GM18498 (cell line): ENCODE measurements at regions not wholly inside any gene's neighbourhood (a gene's known extent, or its start where the extent isn't known, plus 50 kb on each side); places are given as distances from the start of the nearest gene placed in this dataset.

Source experiments
- ATAC-seq: cut with Tn5 transposase; IDR thresholded peaks from one replicate; pipeline ENCODE4 v1.9.1; 2021; ENCODE audit warnings: mild to moderate bottlenecking, moderate library complexity; ENCODE audit not compliant: unreplicated experiment

- ATAC-seq = no peak
Measured at GRCh38 chr6:84466511-84466910, 239.1 kb upstream of the CEP162 start.

DNA sequence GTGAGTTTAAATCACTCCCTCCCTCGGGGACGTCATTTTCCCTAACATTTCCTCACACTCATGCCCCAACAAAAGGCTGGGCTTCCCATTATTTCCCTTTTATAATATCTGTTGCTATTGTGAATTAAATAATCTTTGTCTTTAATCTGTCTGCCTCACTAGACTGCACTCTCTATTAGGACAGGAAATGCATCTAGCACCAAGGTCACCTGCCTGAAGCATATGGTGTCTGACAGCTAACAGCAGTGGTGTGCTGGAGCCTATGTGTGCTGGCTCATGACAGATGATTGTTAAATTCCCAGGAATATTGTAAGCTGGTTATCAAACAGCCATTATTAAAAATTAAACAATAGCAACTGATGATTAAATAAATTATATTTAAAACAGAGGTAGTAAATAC lies 237.0 kb upstream of the CEP162 start:
- no peak for ATAC-seq

DNA sequence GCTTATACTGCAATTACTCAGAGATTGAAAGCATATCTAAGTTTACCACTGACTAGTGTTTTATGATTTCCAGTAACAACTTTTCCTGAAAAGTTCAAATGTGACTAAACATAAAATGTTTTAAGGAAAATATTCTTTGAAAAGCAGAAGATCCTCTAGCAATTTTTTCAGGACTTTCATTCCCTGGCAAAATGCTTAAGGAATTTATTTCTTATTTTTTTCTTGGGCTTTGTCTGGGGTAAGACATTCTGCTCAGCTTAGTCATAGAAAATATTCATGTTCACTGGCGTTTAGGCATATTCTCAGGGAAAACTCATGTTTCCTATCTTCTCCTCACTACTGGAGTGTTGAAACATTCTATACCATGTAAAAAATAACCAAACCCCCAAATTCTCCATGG lies 235.3 kb upstream of the CEP162 start:
- no peak for ATAC-seq

DNA sequence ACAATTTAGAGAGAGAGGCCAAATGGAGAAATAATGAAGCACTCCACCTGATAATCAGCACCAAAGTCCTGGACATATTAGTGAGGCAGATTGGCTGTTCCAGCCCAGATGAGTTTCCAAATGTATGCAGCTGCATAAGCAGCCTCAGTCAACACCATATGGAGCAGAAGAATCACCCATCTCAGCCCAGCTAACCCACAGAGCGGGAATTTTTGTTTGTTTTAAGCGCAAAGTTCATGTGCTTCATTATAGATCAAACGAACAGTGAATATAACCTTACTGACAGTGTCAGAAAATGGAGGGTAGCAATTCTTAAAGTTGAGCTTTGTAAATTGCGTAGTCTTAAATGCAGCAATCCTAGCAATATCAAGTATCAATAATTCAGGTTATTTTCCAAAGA lies 234.0 kb upstream of the CEP162 start:
- no peak for ATAC-seq

GRCh38 chr6:84460491-84460890 lies 233.0 kb upstream of the CEP162 start:
- ATAC-seq = no peak

DNA sequence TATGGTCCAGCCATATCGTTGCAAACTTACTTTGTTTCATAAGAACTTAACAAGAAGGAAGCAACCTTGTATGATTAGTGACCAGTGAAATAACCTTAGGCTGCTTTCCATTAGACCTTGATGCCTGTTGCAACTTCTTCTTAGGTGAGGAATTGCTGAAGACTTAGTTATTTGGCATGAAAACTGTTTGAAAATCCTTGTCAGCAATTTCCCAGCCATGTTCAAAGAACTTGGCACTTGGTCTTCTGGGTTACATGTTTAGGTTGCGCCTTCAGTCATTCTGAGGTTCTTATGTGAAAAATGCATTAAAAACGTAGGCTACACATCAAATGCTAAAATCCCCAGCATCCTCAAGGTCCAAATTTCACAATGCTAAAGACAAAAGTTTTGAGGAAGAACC lies 232.0 kb upstream of the CEP162 start:
- ATAC-seq = no peak

- no peak for ATAC-seq
Measured at GRCh38 chr6:84458271-84458670, 230.8 kb upstream of the CEP162 start.

- ATAC-seq = no peak
Measured at GRCh38 chr6:84457276-84457675, 229.8 kb upstream of the CEP162 start.

- ATAC-seq = no peak
Measured at GRCh38 chr6:84456803-84457202, 229.4 kb upstream of the CEP162 start.

DNA sequence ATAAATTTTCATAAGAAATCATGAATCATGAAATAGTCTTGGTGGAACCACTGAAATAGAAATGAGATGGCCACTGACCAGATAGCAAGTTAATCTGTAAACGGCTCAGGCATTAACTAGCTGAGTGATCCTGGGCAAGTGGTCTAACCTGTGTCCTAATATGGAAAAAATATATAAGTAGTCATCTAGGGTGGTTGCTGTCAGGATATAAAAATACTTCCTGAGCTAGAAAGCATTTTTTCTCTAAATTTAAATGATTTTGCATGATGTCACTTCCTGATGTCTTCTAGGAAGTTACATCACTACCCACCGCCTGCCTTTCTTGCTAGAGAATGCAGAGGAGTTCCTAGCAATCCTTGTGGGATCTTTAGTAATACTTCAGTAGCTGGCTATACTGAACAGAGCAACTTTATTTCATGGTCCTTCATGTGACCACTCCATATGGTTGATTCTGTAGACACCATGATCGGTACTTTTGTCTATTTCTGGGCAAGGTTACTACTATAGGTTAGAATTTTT lies 228.1 kb upstream of the CEP162 start:
- no peak for ATAC-seq

GRCh38 chr6:84453499-84453898 lies 226.1 kb upstream of the CEP162 start:
- no peak for ATAC-seq

GRCh38 chr6:84450018-84450417 lies 222.6 kb upstream of the CEP162 start:
- ATAC-seq = no peak

- no peak for ATAC-seq
Measured at GRCh38 chr6:84449220-84449619, 221.8 kb upstream of the CEP162 start.

DNA sequence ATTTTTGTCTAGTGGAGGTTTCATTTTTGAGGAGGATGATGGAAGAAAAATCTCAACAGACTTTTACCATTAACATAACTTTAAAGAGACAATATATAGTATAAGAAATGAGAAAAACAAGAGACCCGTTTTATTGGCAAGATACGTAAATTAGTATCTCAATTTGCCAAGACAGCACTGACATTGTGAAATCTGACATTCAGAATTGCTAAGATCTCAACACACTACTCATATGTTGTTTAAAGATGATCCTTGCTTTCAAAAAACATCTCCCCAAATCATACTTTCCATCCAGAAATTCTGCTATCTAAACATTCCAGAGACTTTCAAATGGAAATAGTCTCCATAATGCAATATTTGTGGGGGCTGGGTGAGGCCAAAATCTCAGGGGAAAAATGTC lies 220.9 kb upstream of the CEP162 start:
- no peak for ATAC-seq

- no peak for ATAC-seq
Measured at GRCh38 chr6:84447651-84448050, 220.2 kb upstream of the CEP162 start.

DNA sequence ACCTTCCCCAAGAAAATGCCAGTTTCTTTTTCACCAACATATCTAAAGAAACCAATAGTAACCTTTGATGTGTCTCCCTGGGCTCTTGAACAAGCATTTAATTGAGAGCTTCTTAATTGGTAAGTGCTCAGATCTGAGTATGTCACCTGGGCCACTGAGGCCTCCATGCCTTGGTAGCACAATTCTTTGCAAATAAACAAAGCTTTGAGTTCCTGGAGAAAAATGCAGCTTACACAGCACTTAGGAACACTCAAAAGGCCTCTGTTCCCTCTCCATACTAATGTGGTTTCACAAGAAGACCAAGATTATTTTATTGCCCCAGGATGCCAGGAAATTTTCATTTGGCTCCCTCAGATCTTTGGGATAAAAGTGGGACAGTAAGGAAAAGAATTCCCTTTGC lies 217.6 kb upstream of the CEP162 start:
- ATAC-seq = no peak

- no peak for ATAC-seq
Measured at GRCh38 chr6:84442208-84442607, 214.8 kb upstream of the CEP162 start.

DNA sequence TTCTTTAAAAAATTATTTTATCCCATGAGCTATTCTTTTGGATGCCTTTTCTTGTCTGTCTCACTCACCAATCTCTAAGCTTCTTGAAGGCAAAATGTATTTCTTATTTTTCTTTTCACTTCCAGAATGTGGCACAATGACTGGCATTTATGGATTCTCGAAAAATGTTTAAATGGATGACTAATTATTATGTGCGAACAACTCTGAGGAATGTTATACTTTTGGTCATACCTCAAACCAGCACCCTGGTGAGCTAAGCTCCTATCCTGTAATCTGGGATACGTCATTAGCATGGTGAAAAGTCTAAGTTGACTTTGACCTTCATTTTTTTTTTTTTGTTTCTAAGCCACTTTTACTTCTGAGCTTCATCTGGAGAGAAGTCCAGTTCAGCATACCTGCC lies 214.0 kb upstream of the CEP162 start:
- no peak for ATAC-seq

DNA sequence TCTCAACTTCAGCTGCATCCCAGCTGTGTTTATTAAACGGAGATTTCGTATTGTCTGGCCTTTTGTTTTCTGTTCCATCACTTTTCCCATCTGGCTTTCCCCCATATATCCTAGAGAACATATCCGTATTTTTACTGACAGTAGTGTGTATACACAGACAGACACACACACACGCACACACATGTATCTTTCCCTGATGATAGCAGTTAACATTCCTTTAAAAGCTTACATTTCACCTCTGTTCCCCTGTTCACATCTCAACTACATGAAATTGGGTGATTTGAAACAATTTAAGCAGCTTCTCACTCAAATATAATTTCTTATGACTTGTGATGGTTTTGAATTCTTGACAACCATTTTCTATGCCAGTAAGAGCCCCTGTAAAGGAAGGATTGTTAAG lies 207.1 kb upstream of the CEP162 start:
- ATAC-seq = no peak

GRCh38 chr6:84432619-84433018 lies 205.2 kb upstream of the CEP162 start:
- no peak for ATAC-seq

DNA sequence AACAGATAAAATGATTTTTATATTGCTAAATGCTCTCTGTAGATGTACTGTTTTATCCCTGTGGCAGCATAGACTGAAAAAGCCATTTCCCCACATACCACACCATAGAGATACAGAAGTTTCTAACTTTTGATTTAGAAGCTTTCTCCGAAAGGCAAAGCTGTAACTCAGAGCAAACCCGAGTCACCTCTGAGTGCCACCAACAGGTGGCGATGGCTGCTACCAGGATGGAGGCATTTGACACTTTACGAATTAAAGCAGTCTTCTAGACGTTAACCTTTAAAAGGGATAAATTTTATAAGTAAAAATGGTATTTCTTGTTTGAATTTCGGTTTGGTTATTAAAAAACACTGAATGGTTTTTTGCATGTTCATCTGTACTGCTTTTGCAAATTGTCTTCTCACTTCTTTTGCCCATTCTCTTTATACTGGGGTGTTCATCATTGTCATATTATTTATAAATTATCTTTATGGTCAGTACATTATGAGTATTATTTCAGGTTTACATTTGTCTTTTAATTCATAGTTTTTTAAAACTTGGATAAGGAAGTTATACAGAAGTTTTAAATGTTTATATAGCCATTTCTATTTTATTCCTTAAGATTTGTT lies 201.0 kb upstream of the CEP162 start:
- ATAC-seq = no peak

- ATAC-seq = no peak
Measured at GRCh38 chr6:84425971-84426705, 198.7 kb upstream of the CEP162 start.

- no peak for ATAC-seq
Measured at GRCh38 chr6:84424956-84425355, 197.5 kb upstream of the CEP162 start.
